ENCODE measurements at regions not wholly inside any gene's neighbourhood (a gene's known extent, or its start where the extent isn't known, plus 50 kb on each side); places are given as distances from the start of the nearest gene placed in this dataset.

DNA sequence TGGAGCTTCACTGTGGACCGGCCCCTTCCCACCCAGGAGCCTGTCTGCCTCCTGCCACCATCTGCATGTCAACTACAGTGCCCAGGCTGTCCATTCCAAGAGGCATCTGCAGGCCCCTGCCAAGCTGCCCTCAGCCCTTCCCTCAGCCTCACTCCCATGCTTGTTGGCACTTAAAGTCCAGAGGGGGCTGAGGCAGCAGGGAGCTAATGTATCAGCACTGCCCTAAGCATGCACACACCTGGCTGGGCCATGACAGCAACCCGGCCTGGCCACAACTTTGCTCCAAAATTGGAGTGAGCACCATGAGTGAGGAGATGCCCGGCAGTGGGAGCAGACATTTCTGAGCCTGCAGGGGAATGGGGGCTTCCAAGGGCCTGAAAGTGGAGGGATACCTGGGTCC lies 417.5 kb upstream of the GRM3 start:
- TF ChIP-seq, protein P1, sequence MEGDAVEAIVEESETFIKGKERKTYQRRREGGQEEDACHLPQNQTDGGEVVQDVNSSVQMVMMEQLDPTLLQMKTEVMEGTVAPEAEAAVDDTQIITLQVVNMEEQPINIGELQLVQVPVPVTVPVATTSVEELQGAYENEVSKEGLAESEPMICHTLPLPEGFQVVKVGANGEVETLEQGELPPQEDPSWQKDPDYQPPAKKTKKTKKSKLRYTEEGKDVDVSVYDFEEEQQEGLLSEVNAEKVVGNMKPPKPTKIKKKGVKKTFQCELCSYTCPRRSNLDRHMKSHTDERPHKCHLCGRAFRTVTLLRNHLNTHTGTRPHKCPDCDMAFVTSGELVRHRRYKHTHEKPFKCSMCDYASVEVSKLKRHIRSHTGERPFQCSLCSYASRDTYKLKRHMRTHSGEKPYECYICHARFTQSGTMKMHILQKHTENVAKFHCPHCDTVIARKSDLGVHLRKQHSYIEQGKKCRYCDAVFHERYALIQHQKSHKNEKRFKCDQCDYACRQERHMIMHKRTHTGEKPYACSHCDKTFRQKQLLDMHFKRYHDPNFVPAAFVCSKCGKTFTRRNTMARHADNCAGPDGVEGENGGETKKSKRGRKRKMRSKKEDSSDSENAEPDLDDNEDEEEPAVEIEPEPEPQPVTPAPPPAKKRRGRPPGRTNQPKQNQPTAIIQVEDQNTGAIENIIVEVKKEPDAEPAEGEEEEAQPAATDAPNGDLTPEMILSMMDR (optimal IDR thresholded peaks at IDR 0.05 in 1 of 3, IDR thresholded peaks at IDR 0.05 in 1 of 3, conservative IDR thresholded peaks at IDR 0.05 in 1 of 3; ENCODE audit: extremely low read depth in 1 of 3, insufficient read depth in 2 of 3, low read length in 3 of 3): no peak
- TF ChIP-seq EZH2 (IDR thresholded peaks at IDR 0.05; ENCODE audit: low read length): no peak

Measured in keratinocyte (primary cell).